ENCODE measurements at regions not wholly inside any gene's neighbourhood (a gene's known extent, or its start where the extent isn't known, plus 50 kb on each side); places are given as distances from the start of the nearest gene placed in this dataset.
A peak's percentile ranks its signal among the peaks of the same experiment; 100 is the strongest.

DNA sequence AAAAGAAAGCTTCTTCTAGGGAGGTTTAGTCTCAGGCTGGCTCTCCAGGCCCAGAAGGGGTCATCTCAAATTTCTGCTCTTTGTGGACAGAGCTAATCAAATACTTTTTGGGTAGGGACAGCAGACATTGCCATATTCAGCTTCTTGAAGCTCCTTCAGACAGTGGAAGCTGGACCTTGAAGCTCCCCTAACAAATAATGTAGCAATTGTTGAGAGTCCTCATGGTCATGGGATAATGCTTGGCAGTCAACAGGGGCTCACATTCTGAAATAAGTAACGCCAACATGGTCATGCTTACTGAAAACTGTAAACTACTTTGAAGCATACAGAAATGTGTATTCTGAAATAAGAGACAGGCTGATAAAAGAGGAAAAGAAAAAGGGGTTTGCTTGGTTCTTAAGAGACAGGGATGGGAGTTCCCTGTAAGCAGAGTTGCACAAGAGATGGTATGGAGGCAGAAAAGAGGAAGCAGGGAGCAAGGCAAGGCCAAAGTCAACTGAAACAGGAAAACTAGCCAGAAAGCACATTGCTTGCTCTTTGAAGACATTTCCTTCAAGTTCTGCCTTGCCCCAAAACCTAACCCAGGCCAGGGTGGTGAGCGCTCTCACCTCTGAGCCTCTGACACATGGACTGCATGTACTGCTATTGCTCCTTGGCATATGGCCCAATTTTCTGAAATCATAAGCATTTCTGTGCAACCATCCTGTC lies 53.1 kb upstream of the KMT2E start:
- in situ Hi-C loops (cut with MboI; ENCODE audit: low sequenced_read_pairs), result no loop called here
- H3K4me2 ChIP-seq (ENCODE audit: low read depth, low read length), result no peak overlapping the region
- H2AK5ac ChIP-seq (ENCODE audit: low read depth, low read length), result peak overlapping the region; percentile 32; the same call in 1 of the 2 replicates
- WGBS, 2 experiments (ENCODE audit: extremely low coverage in 2 of 2, insufficient read length in 1 of 2), result no CpG with 5 or more reads among the region's 2 CpGs
- ATAC-seq (ENCODE audit: low read depth) (no peak), DNase-seq (no peak)
- 0 out of 2 replicates have a peak overlapping the region, but pooled peaks have one; percentile 14 for H4K91ac ChIP-seq (ENCODE audit: insufficient read depth, low read depth, low read length)
- peak overlapping the region; percentile 52; the same call in 1 of the 2 replicates for H3K23ac ChIP-seq (ENCODE audit: low read depth, low read length)
- peaks cover 27% of the 10 kb centered on the region for H3K9me1 ChIP-seq (ENCODE audit: insufficient read depth, low read length)
- no peak overlapping the region for H3K4me3 ChIP-seq (ENCODE audit: insufficient read depth, low read depth, low read length)
- peak overlapping the region; percentile 48; the same call in 1 of the 2 replicates for H2BK20ac ChIP-seq (ENCODE audit: low read depth, low read length)
- H2AFZ ChIP-seq (replicated peaks; ENCODE audit: low read length, poor library complexity), result no peak overlapping the region
- H2BK15ac ChIP-seq (ENCODE audit: low read depth, low read length), result peak overlapping the region; percentile 1; the same call in 2 of the 3 replicates
- dilution Hi-C loops (cut with HindIII; ENCODE audit: low sequenced_read_pairs, unreplicated experiment), result no loop called here
- H4K5ac ChIP-seq (ENCODE audit: low read depth, low read length), result no peak overlapping the region; the same call in 1 of the 2 replicates
- TF ChIP-seq CTCF (conservative IDR thresholded peaks at IDR 0.05; ENCODE audit: low read depth, low read length) (no peak), CEBPB (IDR thresholded peaks at IDR 0.05; ENCODE audit: low read depth, low read length) (peak; percentile 73)
- peak overlapping the region; percentile 62 for H3K18ac ChIP-seq (ENCODE audit: low read depth, low read length)
- peak overlapping the region; percentile 66 for H2BK120ac ChIP-seq (ENCODE audit: low read depth, low read length)
- no peaks in the 10 kb centered on the region for H3K9me3 ChIP-seq (ENCODE audit: control insufficient read depth, insufficient read depth, low read length)
- peak overlapping the region; percentile 80; the same call in 1 of the 2 replicates for H3K4ac ChIP-seq (ENCODE audit: low read depth, low read length)
- 0 out of 4 replicates have a peak, but pooled peaks cover 0 to under 1% of the 10 kb centered on the region in 2 experiments for H3K79me1 ChIP-seq (ENCODE audit: low read depth in 1 of 2, low read length in 2 of 2)
- H3K14ac ChIP-seq (replicated peaks; ENCODE audit: low read depth, low read length), result peak overlapping the region; percentile 74
- H3K9ac ChIP-seq (ENCODE audit: low read depth, low read length), result no peak overlapping the region
- CTCF ChIA-PET, result no interaction called here
- BruUV-seq (replicated peaks), result no TSS peak
- POLR2A ChIA-PET (ENCODE audit: unreplicated experiment), result no interaction called here
- peaks cover 33% of the 10 kb centered on the region for H3K4me1 ChIP-seq (ENCODE audit: control insufficient read depth, insufficient read depth, low read length)
- H2BK5ac ChIP-seq (ENCODE audit: low read depth, low read length, poor library complexity, severe bottlenecking), result no peak overlapping the region
- H4K8ac ChIP-seq (ENCODE audit: low read depth in 2 of 2, low read length in 2 of 2), result peak overlapping the region in 1 of 2 experiments; percentile 28; a peak in 1 of 4 replicates
- intact Hi-C loops (cut with micrococcal nuclease), result no loop called here
- H3K36me3 ChIP-seq (ENCODE audit: control insufficient read depth, insufficient read depth, low read length), result no peaks in the 10 kb centered on the region
- H4K20me1 ChIP-seq (ENCODE audit: insufficient read depth, low read length), result no peaks in the 10 kb centered on the region
- H3K27ac ChIP-seq (ENCODE audit: insufficient read depth, low read length), result peak overlapping the region; percentile 26; the same call in 1 of the 2 replicates
- H3K56ac ChIP-seq (ENCODE audit: extremely low read depth, insufficient read depth, low read length), result no peak overlapping the region
- peak overlapping the region; percentile 26 for H2AK9ac ChIP-seq (replicated peaks; ENCODE audit: low read depth, low read length, poor library complexity)
- no peaks in the 10 kb centered on the region for H3K27me3 ChIP-seq (ENCODE audit: control insufficient read depth, insufficient read depth, low read length)
